AG08395 (cell line): ENCODE measurements at regions not wholly inside any gene's neighbourhood (a gene's known extent, or its start where the extent isn't known, plus 50 kb on each side); places are given as distances from the start of the nearest gene placed in this dataset.

Experiments
- DNase-seq: peaks from one replicate; pipeline ENCODE4 v3.0.0; 2012; ENCODE audit warnings: mixed read lengths, low spot score

DNA sequence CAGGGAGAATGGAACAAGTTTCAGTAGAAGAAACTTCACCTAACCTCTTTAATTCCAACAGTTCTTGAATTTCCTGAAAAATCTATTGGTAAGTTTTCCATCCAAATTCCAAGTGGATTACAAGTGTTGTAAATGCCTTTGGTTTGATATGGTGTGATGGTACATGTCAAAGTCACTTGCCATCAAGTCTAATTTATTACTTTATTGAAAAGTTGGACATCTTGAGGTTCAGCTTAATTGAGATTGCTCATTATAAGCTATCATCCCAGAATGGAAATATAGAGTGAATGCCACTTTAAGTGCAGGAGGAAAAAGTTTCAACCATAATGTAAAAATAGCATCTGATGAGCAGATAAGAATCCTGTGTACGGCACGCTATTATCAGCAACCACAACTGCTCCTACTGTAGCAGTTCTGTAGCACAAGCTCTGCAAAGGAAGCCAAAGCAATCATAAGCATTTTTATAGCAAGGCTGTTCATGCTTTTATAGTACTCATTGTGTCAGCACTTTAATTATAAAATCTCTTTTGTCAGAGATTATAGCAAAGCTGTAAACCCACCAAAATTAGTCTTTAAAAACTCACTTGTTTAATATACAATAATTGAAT is 991.8 kb upstream of the PHF14 start:
- no peak for DNase-seq

DNA sequence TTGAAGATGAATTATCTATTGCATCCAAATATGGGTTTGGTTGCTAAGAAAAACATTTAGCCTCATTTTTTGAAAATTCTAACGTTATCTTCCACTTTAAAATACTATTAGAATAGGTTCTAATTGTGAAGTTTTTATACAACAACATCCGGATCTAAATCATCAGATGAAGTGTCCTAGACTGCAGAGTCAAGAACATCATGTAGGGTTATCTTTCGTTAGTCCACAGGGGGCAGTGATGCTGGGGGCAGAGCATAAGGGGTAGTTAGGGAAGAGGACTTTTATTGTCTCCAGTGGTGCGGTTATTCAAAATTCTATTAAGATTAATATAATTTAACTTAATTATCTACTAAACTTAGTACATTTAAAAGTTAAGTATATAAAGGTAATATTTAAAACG is 990.6 kb upstream of the PHF14 start:
- no peak for DNase-seq

DNA sequence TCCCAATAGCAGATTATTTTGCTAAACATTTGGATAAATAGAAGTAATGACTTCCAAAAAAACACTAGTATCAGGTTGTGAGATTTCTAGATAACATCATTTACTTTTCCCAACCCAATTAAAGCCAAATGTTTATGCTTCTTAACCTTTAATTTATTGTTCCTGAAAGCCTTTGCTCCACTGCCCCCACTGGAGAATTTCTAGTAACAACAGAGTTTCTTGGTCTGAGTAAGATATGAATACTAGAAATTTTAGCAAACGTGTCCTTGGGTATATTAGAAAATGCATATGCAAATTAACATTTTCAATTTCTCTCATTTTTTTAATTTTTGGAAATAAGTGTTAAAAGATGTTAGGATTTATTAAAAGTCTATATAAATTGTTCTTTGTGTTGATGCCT is 958.0 kb upstream of the PHF14 start:
- DNase-seq, result no peak

DNA sequence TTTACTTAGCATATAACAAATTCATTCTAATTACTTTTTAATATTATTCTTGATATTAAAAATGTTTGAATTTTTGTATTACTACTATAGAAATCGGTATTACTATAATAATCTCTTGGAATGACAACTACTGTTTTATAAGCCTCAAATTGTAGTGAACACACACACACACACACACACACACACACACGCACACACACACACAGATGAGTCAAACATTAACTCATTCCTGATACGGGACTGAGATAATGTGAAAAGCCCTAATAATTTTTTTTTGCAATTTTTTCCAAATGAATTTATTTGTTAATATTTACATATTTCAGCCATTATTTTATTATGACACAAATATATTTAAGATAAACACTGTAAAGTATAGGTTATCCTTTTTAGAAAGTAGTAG is 951.2 kb upstream of the PHF14 start:
- no peak for DNase-seq

DNA sequence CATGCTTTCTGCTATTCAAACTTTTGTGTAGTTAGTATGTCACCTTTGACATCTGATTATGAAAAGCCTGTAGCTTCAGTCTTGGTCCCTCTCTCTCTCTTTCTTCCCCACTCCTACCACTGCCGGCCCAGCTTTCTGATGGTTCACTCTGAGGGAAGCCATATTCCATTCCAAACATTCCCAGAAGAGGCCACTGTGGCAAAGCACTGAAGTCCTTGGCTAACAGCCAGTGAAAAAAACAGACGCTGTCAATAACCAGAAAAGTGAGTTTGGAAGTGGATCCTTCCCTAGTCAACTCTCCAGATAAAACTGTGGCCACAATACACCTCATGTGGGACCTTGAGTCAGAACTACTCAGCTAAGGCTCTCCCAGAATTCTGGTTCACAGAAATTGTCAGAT is 950.7 kb upstream of the PHF14 start:
- no peak for DNase-seq

DNA sequence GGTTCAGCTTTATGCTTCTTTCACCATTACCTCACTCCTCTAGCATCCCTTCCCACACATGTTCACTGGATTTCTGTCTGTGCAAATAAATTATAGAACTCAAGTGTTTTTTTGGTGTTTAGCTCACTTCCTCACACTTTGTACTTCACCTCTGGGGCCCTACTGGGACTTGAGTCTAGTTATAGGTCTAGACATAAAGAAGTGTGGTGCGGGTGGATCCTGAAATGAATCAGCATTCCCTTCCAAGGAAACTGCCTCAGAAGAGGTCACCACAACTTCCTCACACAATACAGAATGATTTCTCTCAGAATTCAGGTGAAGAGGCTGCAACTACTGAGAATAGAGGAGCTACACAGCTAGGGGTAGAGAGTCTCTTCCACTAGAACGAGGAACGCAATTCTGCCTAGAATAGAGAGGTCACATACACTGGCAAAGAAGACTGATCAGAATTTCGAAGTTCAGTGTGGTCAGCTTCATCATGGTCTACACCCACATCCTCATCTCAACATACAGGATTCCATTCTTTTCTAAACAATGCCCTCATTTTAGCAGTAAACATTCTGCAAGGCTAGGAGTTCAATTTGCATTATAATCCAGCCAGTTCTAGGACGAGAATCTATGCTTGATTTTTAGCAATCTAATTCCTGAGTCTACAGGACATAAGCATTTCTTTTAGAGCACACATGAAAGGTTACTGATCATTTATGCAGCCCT is 938.7 kb upstream of the PHF14 start:
- DNase-seq, result no peak

DNA sequence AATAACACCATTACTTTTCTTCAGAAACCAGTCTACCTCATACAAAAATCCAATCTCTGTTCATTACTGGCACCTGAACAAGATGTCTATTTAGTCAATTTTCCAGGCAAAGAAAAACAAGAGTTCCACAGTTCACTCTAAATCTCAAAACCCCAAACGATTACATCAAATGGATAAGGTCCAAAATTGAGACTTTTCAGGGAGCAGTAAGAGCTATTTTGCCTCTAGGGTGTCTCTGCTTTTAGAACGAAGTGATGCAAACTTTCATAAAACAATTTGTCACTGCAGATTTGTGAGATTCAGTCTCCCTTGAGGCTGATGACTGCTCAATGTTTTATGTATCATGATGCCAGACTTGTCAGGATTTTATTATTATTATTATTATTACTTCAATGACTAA is 937.0 kb upstream of the PHF14 start:
- no peak for DNase-seq

DNA sequence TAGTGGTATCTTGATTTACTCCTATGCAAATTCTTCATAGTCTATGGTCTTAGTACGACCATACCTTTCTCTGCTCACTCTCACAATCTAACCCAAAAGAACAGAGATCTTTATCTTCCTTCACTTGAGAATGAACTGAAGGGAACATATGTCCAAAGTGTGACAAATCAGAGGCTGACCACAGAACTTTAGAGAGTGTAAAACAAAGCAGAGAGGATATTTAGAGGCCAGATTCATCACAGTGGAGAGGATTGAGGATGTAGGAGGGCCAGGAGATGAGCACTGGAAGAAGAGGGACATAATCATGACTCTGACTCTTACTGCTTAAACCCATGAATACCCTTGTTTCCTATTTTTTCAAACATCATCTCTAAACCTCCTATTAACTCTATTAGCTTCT is 935.3 kb upstream of the PHF14 start:
- DNase-seq, result no peak

DNA sequence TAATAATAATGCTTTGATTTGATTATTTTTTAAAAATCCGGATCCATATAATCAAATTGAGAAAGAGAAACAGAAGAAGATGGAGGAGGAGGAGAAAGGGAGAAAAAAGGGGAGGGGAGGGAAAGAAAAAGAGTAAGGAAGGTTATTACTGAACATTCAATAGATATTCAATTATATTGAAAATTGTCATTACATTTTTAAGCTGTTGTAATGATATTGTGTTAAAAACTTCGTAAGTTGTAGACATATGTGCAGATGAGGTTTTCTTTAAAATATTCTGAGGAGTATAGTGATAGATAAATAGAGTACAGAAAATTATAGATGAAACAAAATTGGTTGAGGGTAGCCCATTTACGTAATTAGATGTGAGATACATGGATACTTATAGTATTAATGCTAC is 933.0 kb upstream of the PHF14 start:
- DNase-seq, result no peak

DNA sequence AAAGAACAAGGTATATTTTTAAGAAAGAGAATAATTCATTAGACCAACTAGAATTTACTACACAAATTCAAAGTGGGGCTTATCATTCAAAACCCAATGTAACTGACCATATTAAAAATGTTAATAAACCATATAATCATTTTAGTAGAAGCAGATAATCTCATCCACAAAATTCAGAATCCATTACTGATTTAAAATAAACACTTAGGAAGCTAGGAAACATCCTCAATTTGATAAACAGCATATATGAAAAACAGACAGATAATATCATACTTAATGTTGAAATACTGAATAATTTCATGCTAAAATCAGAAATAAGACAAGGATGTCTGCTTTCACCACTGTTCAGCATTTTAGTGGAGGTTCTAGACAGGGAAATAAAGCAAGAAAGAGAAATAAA is 902.8 kb upstream of the PHF14 start:
- no peak for DNase-seq

DNA sequence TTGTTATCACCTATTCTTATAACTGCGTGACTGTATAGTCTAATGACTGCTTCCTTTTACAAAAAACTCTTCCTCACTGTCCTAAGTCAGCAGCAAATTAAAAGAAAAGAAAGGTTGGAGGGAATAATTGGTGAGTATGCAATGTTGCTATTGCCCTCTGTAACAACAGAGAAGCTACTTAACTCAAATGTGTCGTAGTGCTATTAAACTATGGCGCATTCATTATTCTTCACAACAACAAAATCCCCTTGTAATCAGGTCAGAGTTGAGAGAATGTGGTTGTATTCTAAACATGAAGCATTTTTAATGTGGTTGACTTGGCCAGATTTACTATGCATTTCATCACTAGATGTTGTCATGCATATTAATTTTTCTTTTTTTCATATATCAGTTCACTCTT is 897.8 kb upstream of the PHF14 start:
- no peak for DNase-seq

DNA sequence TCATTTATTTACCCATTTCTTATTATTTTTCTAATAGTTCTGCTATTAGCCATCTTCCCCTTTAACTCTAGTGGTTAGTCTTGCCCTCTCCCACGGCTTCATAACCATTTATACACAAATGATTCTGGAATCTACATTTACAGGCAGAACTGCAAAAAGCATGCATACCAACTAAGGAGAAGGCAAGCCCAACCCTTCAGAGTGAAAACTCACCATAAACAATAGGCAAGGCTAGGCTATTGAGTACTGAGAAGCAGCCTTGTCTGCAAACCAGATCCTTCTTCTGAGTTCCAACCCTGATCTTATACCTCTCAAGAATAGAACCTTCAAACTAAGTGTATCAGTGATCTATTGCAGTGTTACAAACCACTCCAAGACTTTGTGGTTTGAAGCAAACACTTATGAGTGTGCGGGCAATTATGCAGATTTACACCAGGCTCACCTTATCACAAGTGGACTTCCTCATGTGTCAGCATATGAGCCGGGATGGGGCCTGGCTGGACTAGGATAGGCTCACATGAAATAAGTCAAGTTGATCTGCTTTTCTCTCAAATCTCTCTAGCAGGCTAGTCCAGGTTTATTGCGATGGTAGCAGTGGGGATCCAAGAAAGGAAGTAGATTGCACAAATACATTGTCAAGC is 896.9 kb upstream of the PHF14 start:
- DNase-seq, result no peak

DNA sequence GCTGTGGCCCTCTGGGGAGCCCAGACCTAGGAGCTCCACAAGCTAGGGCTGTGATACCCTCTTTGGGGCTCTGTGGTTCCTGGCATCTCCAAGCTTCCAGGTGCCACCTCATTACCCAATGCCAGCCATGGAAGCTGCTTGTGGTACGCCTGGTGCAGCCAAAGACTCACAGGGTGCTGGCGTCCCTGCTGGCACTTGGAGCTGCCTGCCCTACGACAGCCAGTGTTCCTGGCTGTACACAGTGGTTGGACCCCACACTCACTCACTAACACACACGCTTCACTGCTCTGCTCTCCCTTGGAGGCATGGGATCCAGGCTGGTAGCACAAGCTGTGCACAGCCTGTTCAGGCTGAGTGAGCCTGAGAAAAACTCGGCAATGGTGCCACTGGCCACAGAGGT is 894.1 kb upstream of the PHF14 start:
- DNase-seq, result no peak

DNA sequence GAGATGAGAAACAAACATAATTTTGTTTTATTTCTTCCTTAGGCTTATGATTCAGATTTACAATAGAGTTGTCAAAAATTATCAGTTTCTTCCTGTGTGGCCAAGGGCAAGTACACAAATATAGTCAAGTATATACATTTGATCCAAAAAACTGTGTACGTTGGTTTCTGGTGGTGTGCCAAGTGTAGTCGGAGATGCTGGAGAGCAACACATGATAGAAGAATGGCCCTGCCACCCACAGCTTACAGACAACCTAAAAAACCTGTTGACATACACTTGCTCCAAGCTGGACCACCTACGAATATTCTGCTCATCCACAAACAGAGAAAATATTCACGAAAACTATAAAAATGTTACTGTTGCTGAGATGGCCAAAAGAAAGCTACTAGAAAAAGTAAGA is 890.8 kb upstream of the PHF14 start:
- no peak for DNase-seq

DNA sequence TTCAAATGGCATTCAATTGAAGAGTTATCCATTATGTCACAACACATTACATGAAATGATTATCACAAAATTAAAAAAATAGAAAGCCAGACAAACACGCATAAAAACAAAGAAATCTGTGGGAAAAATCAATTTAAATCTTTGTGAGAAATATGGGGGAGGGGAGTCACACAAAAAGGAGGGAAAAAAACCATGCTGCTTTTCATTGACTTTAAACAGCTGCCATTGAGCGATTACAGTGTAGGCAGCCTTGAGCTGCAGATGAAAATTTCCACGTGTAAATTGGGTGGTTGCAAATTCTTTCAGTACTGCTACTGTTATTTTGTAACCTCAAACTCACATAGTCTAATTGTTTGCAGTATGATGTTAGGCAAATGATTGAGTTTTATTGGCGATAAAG is 889.9 kb upstream of the PHF14 start:
- DNase-seq, result no peak

DNA sequence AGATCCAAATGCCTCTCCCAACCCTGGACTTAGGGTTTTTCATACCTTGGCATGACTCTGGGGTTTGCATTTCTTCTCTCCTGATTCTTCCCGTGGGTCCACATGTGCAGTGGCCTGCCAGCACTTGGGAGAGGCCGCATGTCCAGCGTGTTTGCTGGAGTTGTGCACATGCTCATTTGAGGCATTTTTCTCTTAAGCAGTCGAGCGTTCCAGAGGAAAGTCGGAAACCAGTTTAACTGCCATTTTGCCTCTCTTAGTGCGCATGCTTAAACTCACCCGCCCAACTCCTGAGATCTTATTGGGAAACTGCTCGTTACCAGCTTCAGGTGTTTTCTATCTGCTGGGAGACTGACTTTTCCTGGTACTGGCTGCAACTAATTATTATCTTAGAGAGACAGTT is 888.4 kb upstream of the PHF14 start:
- DNase-seq, result no peak

DNA sequence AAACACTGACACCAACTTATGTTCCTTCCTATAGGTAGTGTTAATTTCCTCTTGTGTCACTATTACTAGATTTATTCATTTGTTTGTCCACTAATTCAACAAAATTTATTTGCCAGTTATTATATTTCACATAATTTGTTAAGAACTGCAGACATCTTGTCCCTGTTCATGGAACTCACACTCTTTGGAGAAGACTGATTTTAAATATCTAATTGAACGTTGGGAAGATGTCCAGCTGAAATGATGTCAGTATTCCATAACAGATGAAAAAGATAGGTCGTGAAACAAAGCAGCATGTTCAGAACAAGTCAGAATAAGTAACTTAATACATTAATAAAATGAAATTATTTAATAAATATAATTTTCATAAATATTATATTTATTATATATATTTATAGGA is 873.1 kb upstream of the PHF14 start:
- DNase-seq, result no peak

DNA sequence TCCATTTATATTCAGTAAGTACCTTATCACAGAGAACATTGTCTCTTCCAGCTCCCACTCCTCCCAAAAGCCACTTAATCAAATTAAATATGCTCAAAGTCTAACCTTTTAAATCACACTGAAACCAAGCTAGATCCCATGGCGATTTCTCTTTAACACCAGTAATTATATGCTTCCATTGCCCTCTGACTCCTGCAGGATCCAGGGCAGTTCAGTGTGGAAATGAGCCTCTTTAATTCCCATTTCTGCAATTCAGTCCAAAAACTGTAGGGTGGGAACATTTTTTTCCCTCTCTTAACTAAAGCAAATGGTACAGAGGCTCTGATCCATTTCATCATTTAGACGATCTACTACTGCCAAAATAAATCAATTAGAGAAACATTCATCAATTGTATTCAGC is 872.3 kb upstream of the PHF14 start:
- DNase-seq, result no peak

DNA sequence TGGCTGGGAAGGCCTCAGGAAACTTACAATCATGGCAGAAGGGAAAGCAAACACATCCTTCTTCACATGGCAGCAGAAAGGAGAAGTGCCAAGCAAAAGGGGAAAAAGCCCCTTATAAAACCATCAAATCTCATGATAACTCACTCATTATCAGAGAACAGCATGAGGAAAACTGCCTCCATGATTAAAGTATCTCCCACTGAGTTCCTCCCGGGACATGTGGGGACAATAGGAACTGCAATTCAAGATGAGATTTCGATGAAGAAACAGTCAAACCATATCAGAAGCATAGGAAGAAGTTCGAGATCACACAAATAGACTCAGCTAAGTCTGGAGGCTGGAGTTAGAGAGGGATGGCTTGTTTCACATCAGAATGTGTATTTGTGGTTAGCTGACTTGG is 869.4 kb upstream of the PHF14 start:
- DNase-seq, result no peak

DNA sequence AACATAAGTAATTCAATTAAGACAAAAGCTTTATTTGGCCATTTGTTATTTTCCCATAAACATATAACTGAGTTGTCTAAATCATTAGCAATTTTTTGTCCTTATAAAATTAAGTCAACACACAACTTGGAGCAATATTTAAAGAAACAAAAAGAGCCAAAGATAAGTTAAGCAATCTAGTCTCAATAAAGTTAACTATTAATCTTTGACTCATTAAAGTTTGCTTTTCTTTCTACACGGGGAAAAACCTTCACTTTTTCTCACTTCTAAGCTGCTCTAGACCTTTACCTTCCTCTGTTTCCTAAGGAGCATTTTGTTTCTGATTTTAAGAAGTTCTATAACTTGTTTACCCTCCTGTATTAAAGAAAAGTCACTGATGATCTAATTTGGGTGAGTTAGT is 867.1 kb upstream of the PHF14 start:
- DNase-seq, result no peak

DNA sequence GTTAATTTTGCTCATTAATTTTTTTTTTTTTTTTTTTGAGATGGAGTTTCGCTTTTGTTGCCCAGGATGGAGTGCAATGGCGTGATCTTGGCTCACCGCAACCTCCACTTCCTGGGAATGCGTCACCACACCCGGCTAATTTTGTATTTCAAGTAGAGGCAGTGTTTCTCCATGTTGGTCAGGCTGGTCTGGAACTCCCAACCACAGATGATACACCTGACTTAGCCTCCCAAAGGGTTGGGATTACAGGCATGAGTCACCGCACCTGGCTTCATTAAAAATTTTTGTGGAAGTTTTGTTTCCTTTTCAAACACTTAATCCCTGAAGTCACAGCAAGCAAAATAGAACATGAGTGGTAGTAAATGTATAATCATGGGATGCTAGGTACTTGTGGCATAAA is 857.2 kb upstream of the PHF14 start:
- no peak for DNase-seq

DNA sequence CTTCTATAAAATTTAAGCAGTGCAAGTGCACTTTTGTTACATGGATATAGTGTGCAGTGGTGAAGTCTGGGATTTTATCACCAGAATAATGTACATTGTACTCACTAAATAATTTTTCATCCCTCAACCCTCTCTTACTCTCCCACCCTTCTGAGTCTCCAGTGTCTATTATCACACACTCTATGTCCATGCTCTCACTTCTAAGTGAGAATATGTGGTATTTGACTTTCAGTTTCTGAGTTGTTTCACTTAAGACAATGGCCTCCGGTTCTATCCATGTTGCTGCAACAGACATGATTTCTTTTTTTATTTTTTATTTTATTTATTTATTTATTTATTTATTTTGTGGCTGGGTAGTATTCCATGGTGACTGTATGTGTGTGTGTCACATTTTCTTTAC is 855.9 kb upstream of the PHF14 start:
- no peak for DNase-seq

DNA sequence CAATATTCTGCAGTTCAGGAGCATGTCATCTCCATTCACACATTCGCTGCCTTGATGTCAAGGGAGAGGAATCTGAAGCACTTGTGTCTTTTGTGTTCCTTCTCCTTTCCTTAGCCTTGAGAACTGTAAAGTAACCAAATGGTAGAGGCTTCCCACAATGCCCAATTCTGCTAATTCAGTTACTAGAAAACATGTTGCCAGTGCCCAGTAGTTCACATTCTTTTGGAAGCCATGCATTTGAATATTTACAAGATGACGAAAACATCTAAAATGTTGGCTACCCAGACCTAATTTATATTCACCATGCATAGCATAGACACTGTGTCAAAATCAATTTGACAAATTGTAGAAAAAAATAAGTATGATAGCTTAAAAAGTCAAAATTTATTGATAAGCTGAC is 852.7 kb upstream of the PHF14 start:
- DNase-seq, result no peak

DNA sequence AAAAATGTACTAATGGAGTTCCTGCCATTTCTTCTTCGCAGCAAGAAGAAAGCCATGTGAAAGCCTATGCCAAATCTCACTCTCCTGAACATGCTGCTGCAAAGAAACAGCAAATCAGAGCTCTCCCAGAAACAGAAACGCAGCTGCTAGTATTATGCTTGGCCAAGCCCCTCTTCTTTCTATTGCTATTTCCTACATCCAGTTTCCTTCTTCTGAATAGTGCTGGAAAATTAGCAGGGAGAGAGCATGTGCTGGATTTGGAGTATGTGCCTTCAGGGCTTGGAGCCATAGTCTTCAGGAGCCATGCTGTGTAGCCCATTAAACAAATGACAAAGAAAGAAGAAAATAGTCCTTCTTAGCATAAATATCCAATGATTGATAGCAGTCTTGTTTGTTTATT is 852.0 kb upstream of the PHF14 start:
- DNase-seq, result no peak
